Caco-2 (cell line): ENCODE measurements at regions not wholly inside any gene's neighbourhood (a gene's known extent, or its start where the extent isn't known, plus 50 kb on each side); places are given as distances from the start of the nearest gene placed in this dataset.

Source experiments
- BruUV-seq: library from RNA; stranded (reverse); fragments of 400-500 nt; replicated peaks from 2 replicates; lab custom pipeline; 2021; lab: Mats Ljungman, UMichigan
- CTCF ChIA-PET: fragments of 300-600 bp; sonication (Branson Sonifier 250); formaldehyde crosslinking; loops from one replicate; lab custom pipeline; 2022; ENCODE audit warnings: antibody characterized with exemption; lab: Charles Lee
- POLR2A ChIA-PET: fragments of 300-600 bp; sonication (Branson Sonifier 250); formaldehyde crosslinking; loops from one replicate; lab custom pipeline; 2022; ENCODE audit warnings: antibody characterized with exemption; lab: Charles Lee
- DNase-seq, 2 experiments: peaks; one replicate each; pipeline versions ENCODE4 v3.0.0 to v3.0.0-alpha.2; 2020 to 2022
- H3K27me3 ChIP-seq: replicated peaks from 2 replicates; pipeline ENCODE4 v1.6.0; 2011; ENCODE audit warnings: low read length; ENCODE audit not compliant: control insufficient read depth, insufficient read depth
- H3K36me3 ChIP-seq: 2 replicates; pipeline ENCODE4 v1.5.1; 2011; ENCODE audit warnings: low read length; ENCODE audit not compliant: control insufficient read depth, insufficient read depth
- H3K4me1 ChIP-seq: fragments of 250-450 bp; sonication (Bioruptor Pico); 2 replicates; pipeline ENCODE4 v1.5.1; 2020; ENCODE audit warnings: mild to moderate bottlenecking
- H3K4me3 ChIP-seq: 2 replicates; pipeline ENCODE4 v1.5.1; 2011; ENCODE audit warnings: low read depth, mild to moderate bottlenecking, control low read depth, low read length
- H3K9me3 ChIP-seq: fragments of 250-450 bp; sonication (Bioruptor Pico); 2 replicates; pipeline ENCODE4 v1.5.1; 2020; ENCODE audit warnings: mild to moderate bottlenecking, moderate library complexity
- H3K27ac Mint-ChIP-seq: one replicate; pipeline ENCODE4 v1.8.0; 2022; ENCODE audit warnings: mixed read lengths; ENCODE audit not compliant: unreplicated experiment
- H3K27me3 Mint-ChIP-seq: one replicate; pipeline ENCODE4 v1.8.0; 2022; ENCODE audit warnings: mixed read lengths; ENCODE audit not compliant: insufficient read depth, unreplicated experiment
- H3K36me3 Mint-ChIP-seq: one replicate; pipeline ENCODE4 v1.8.0; 2022; ENCODE audit warnings: mild to moderate bottlenecking, mixed read lengths; ENCODE audit not compliant: insufficient read depth, unreplicated experiment
- H3K4me1 Mint-ChIP-seq: one replicate; pipeline ENCODE4 v1.8.0; 2022; ENCODE audit warnings: low read depth, mixed read lengths; ENCODE audit not compliant: unreplicated experiment
- H3K4me3 Mint-ChIP-seq: one replicate; pipeline ENCODE4 v1.8.0; 2022; ENCODE audit warnings: mild to moderate bottlenecking, moderate library complexity, mixed read lengths; ENCODE audit not compliant: unreplicated experiment
- H3K9me3 Mint-ChIP-seq: one replicate; pipeline ENCODE4 v1.8.0; 2022; ENCODE audit warnings: mixed read lengths; ENCODE audit not compliant: unreplicated experiment
- CTCF ChIP-seq, 2 experiments: fragments of 200-600 bp in 1 of 2; IDR thresholded peaks; 1 replicate in 1 of 2; 2 replicates in 1 of 2; pipeline versions ENCODE4 v1.5.1 to v1.8.0; 2011 to 2022; ENCODE audit warnings: antibody characterized with exemption in 1 of 2, control low read depth in 1 of 2, inconsistent platforms in 1 of 2, low read depth in 1 of 2, low read length in 1 of 2, mild to moderate bottlenecking in 1 of 2, moderate library complexity in 1 of 2; ENCODE audit not compliant: insufficient read depth in 1 of 2, severe bottlenecking in 1 of 2, unreplicated experiment in 1 of 2
- intact Hi-C: fragments of 100-400 bp; cut with micrococcal nuclease; formaldehyde crosslinking; loops from one replicate; pipeline ENCODE4 v1.10.0; 2022; ENCODE audit not compliant: unreplicated experiment

- Mint-ChIP-seq H3K36me3 (no peaks in the 10 kb centered on the region), H3K4me3 (no peak overlapping the region), H3K27ac (no peak overlapping the region), H3K27me3 (no peaks in the 10 kb centered on the region), H3K4me1 (no peaks in the 10 kb centered on the region), H3K9me3 (peaks cover 23% of the 10 kb centered on the region)
- no peaks in the 10 kb centered on the region for H3K4me1 ChIP-seq
- no peak overlapping the region for H3K4me3 ChIP-seq
- POLR2A ChIA-PET, result no interaction called here
- BruUV-seq, result no TSS peak
- intact Hi-C loops, result no loop called here
- H3K27me3 ChIP-seq, result no peaks in the 10 kb centered on the region
- no peak for TF ChIP-seq CTCF (IDR thresholded peaks at IDR 0.05; ENCODE audit: insufficient read depth in 1 of 2, low read depth in 1 of 2, low read length in 1 of 2, severe bottlenecking in 1 of 2, unreplicated experiment in 1 of 2)
- peaks cover 12% of the 10 kb centered on the region; the same call in 1 of the 2 replicates for H3K9me3 ChIP-seq
- DNase-seq, result no peak
- CTCF ChIA-PET, result no interaction called here
- no peaks in the 10 kb centered on the region for H3K36me3 ChIP-seq
Measured at GRCh38 chr7:138235207-138235606, 158.9 kb downstream of the AKR1D1 start.

DNA sequence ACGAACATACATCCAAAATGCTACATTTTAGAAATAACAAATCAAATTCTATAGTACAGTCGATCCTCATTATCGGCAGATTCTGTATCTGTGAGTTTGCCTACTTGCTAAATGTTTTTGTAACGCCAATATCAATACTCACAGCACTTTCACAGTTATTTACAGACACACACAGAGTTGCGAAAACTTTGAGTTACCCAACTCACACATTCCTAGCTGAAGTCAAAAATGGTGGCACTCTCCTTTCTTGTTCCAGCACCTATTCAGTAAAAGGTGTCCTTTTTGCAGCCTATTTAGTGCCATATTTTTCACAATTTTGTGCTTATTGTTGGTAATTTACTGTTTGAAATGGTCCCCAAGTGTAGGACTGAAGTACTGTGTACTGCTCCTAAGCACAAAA, 161.7 kb downstream of the AKR1D1 start:
- BruUV-seq, result no TSS peak
- H3K4me1 ChIP-seq, result no peaks in the 10 kb centered on the region
- intact Hi-C loops, result no loop called here
- H3K4me3 ChIP-seq, result no peak overlapping the region
- ChIA-PET POLR2A (no interaction called here), CTCF (no interaction called here)
- DNase-seq, result no peak
- Mint-ChIP-seq H3K4me1 (no peaks in the 10 kb centered on the region), H3K36me3 (no peaks in the 10 kb centered on the region), H3K27me3 (no peaks in the 10 kb centered on the region), H3K27ac (no peak overlapping the region), H3K9me3 (peaks cover 22% of the 10 kb centered on the region), H3K4me3 (no peak overlapping the region)
- no peak for TF ChIP-seq CTCF (IDR thresholded peaks at IDR 0.05; ENCODE audit: insufficient read depth in 1 of 2, low read depth in 1 of 2, low read length in 1 of 2, severe bottlenecking in 1 of 2, unreplicated experiment in 1 of 2)
- H3K27me3 ChIP-seq, result no peaks in the 10 kb centered on the region
- H3K9me3 ChIP-seq, result peaks cover 10% of the 10 kb centered on the region; the same call in 1 of the 2 replicates
- no peaks in the 10 kb centered on the region for H3K36me3 ChIP-seq

DNA sequence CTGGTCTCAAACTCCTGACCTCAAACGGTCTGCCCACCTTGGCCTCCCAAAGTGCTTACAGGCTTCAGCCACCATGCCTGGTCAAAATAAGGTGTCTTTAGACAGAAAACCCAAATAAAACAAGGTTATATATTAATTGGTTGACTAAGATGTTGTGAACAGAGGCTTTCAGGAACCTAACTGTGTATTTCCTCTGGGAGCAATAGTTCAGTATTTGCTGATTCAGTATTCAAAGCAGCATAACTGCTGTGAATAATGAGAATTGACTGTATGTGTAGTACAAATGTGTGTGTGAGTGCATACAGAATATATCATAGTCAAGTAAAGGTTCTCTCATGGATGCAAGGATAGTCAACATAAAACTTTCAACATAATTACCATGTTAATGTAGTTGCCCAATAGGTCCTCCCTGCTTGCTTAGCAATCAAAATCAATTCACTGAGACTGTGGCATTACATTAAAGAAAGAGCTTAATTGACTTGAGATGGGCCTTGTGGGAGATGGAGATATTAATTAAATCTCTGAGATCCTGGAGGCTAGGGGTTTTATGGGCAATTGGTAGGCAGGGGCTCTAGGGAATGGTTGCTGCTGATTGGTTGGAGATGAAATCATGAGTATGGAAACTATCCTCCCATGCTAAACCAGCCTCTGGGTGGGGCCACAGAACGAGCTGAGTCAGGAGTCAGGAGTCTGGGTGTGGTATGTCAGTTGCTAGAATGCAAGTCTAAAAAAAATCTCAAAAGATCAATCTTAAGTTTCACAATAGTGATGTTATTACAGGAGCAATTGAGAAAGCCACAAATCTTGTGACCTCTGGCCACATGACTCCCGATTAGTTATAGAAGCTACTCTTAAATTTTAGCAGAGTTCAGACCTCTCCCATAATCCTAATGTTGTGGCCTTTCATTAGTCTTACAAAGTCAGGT, 162.7 kb downstream of the AKR1D1 start:
- 0 out of 2 replicates have a peak, but pooled peaks cover 5% of the 10 kb centered on the region for H3K9me3 ChIP-seq
- peaks cover 17% of the 10 kb centered on the region for H3K9me3 Mint-ChIP-seq
- intact Hi-C loops, result no loop called here
- CTCF ChIA-PET, result no interaction called here
- no peaks in the 10 kb centered on the region for H3K4me1 ChIP-seq
- no peaks in the 10 kb centered on the region for H3K36me3 Mint-ChIP-seq
- no peak overlapping the region for H3K27ac Mint-ChIP-seq
- H3K4me1 Mint-ChIP-seq, result no peaks in the 10 kb centered on the region
- H3K4me3 ChIP-seq, result no peak overlapping the region
- H3K4me3 Mint-ChIP-seq, result no peak overlapping the region
- no peak for TF ChIP-seq CTCF (IDR thresholded peaks at IDR 0.05; ENCODE audit: insufficient read depth in 1 of 2, low read depth in 1 of 2, low read length in 1 of 2, severe bottlenecking in 1 of 2, unreplicated experiment in 1 of 2)
- DNase-seq, result no peak
- H3K36me3 ChIP-seq, result no peaks in the 10 kb centered on the region
- no peaks in the 10 kb centered on the region for H3K27me3 Mint-ChIP-seq
- POLR2A ChIA-PET, result no interaction called here
- H3K27me3 ChIP-seq, result no peaks in the 10 kb centered on the region
- no TSS peak for BruUV-seq
